ENCODE measurements at regions not wholly inside any gene's neighbourhood (a gene's known extent, or its start where the extent isn't known, plus 50 kb on each side); places are given as distances from the start of the nearest gene placed in this dataset.

DNA sequence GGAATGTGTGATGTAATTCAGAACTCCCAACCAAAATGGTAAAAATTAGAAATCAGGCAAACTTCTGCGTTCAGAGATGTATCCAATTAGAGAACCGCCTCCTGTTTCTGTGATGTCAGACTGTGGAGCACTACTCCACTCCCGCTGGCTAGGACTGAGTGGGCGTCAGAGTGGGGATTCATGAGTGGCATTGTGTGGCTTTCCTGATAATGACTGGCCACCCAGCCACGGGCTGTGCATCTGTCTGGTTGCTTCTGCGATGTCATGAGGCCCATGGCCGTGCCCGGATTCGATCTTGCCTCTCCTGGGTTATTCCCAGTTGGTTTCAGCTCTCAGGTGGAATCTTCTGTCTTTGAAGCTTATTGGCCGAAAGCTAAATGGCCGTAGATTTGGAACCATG is 87.1 kb upstream of the KCNA1 start:
- DNase-seq (ENCODE audit: low read depth) = no peak
- TF ChIP-seq, protein P1, sequence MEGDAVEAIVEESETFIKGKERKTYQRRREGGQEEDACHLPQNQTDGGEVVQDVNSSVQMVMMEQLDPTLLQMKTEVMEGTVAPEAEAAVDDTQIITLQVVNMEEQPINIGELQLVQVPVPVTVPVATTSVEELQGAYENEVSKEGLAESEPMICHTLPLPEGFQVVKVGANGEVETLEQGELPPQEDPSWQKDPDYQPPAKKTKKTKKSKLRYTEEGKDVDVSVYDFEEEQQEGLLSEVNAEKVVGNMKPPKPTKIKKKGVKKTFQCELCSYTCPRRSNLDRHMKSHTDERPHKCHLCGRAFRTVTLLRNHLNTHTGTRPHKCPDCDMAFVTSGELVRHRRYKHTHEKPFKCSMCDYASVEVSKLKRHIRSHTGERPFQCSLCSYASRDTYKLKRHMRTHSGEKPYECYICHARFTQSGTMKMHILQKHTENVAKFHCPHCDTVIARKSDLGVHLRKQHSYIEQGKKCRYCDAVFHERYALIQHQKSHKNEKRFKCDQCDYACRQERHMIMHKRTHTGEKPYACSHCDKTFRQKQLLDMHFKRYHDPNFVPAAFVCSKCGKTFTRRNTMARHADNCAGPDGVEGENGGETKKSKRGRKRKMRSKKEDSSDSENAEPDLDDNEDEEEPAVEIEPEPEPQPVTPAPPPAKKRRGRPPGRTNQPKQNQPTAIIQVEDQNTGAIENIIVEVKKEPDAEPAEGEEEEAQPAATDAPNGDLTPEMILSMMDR (IDR thresholded peaks at IDR 0.05; ENCODE audit: insufficient read depth, low read length) = no peak

DNA sequence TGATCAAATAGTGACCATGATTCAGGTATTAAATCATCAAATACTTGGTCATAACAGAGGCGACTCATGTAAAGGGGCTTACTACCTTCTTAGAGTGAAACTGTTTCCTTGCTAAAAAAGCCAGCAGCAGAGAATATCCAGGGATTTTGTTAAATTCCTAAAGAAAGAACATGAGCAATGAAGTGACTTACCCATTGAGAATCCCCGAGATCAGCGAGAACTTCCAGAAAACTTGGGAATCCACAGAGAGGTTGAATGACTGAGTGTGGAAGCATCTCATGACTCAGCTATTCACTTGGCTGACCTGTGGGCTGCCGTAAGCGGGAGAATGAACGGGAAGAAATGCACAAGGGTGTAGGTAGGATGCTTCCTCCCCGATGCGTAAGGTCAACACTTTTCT is 85.3 kb upstream of the KCNA1 start:
- peak; percentile 56 for DNase-seq (ENCODE audit: low read depth)
- TF ChIP-seq, protein P1 (IDR thresholded peaks at IDR 0.05; ENCODE audit: insufficient read depth, low read length) = no peak
- H3K4me3 ChIP-seq (ENCODE audit: low read depth, low read length) = no peak overlapping the region

More for the DNA sequence above, 87.1 kb upstream of the KCNA1 start:
- H3K4me3 ChIP-seq (ENCODE audit: low read depth, low read length) = no peak overlapping the region

DNA sequence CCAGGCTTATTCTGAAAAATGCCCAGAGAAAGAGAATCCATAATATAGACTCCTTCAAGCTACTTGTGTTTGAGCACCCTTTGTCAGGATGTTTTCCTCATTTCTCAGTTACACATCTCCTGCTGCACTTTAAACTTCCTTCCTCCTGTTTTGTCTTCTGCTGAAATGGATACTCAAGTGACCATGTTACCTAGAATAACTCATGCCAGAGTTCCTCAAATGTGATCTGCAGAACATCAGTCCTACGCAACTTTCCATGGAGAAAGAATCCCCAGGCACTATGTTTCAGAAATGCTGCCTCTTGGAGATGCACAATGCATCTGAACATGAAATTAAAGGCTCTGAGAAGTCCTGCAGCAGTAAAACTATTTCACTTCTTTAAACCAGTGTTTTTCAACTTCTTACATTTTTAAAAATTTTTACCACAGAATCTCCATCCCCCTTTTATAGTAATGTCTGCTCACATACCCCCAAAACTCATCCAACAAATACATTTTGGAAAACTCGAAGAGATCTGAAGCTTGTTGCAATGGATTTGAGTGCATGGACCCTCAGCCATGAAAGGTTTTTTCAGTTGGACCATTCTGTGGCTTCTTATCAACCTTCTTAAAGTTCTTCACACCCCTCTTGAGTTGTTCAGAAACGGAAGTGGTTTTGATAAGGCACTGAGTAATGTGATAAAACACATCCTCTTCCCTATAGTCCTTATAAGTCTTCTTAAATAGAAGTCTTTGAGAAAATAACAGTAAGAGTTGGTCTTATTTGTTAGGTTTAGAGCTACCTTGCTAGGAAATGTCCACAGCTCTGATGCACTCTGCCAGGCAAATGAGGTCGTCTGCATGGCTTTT is 84.5 kb upstream of the KCNA1 start:
- TF ChIP-seq, protein P1 (IDR thresholded peaks at IDR 0.05; ENCODE audit: insufficient read depth, low read length) = no peak
- H3K4me3 ChIP-seq (ENCODE audit: low read depth, low read length) = no peak overlapping the region
- peak; percentile 5 for DNase-seq (ENCODE audit: low read depth)

DNA sequence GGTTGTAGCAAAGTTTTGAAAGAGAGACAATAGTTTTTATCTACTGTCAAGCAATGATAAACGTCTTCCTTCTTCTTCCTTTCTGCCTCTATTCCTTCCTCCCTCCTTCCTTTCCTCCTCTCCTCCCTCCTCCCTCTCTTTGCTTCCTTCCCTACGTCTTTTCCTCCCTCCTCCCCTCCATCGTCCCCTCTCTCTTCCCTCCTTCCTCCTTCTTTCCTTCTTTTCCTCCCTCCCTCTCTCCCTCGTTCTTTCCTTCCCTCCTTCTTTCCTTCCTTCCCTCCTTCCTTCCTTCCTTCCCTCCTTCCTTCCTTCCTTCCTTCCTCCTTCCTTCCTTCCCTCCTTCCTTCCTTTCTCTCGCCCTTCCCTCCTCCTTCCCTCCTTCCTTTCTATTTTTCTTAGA is 82.8 kb upstream of the KCNA1 start:
- no peak for DNase-seq (ENCODE audit: low read depth)
- TF ChIP-seq, protein P1 (IDR thresholded peaks at IDR 0.05; ENCODE audit: insufficient read depth, low read length) = no peak
- no peak overlapping the region for H3K4me3 ChIP-seq (ENCODE audit: low read depth, low read length)

DNA sequence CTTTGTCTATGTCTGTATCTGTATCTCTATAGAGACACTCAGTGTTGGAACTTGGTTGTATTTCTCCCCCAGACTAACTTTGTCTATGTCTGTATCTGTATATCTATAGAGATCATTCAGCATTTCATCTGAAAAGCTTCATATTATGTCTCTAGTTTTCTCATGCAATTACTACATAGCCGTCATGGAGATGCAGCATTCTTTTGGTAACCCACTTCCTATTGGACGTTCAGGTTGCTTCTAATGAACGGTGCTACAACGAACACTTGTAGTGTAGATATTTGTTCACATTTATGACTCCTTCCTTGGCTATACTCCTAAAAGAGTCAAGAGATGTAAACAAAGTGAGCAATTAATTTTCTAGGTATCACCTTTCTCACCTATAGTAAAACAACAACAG is 81.5 kb upstream of the KCNA1 start:
- H3K4me3 ChIP-seq (ENCODE audit: low read depth, low read length) = no peak overlapping the region
- DNase-seq (ENCODE audit: low read depth) = no peak
- TF ChIP-seq, protein P1 (IDR thresholded peaks at IDR 0.05; ENCODE audit: insufficient read depth, low read length) = no peak

DNA sequence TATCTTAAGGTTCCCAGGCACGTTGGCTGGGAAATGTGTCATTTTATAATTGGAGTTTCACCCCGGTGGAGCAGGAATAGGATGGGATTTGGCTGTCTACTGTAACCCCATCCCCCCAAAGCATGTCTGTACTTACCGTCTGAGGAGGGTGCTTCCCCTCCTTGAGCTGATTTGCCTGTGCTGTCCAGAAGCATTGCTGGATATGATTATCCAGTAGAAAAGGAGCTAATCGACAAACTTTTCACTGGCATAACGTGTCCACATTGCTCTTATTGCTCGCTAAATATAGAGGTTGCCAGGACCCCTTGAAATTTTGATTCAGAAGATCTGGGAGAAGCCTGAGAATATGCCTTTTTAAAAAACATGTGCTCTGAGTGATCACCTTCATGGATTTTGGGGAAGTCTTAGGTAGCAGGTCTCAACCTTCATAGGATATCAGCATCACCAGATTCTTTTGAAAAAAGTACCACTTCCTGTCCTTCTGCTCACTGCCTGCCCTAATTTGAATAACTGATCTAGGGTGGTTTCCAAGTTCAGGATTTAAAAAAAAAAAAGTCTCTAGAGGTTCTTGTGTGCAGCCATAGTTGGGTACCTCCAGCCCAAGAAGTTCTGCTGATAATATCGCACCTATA is 80.4 kb upstream of the KCNA1 start:
- DNase-seq (ENCODE audit: low read depth) = no peak
- H3K4me3 ChIP-seq (ENCODE audit: low read depth, low read length) = no peak overlapping the region
- TF ChIP-seq, protein P1 (IDR thresholded peaks at IDR 0.05; ENCODE audit: insufficient read depth, low read length) = no peak

All from fibroblast of the aortic adventitia (primary cell).